Body of pancreas (tissue), 4 donors: ENCODE measurements at regions not wholly inside any gene's neighbourhood (a gene's known extent, or its start where the extent isn't known, plus 50 kb on each side); places are given as distances from the start of the nearest gene placed in this dataset.

ENCODE experiments used
- CTCF ChIP-seq, 7 experiments: fragments of 450-650 bp in 4 of 7; fragments of 200-600 bp in 3 of 7; sonication (generic) in 3 of 7; IDR thresholded peaks; one replicate each; pipeline ENCODE4 v1.5.1; 2016 to 2019; ENCODE audit warnings: antibody characterized with exemption in 7 of 7
- POLR2A ChIP-seq, 3 donors: fragments of 450-650 bp; IDR thresholded peaks; one replicate each; pipeline ENCODE4 v1.6.1; 2016; ENCODE audit warnings: antibody characterized with exemption in 3 of 3, mild to moderate bottlenecking in 2 of 3

DNA sequence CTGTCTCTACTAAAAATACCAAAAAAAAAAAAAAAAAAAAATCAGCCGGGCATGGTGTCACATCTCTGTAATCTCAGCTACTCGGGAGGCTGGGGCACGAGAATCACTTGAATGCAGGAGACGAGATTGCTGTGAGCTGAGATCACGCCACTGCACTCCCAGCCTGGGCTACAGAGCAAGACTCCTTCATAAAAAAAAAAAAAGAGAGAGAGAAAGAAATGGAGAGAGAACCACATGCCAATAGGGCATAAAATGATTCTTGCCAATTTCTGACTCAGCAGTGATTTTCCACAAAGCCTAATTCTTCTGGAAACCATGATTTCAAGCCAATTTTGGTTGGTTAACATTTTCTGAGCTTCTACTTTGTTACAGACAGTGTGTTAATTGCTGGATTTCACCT, 250.4 kb upstream of the SEL1L start:
- TF ChIP-seq CTCF (IDR thresholded peaks at IDR 0.05) (no peak), POLR2A (IDR thresholded peaks at IDR 0.05) (no peak)
